OCI-LY3 (cell line): ENCODE measurements at regions not wholly inside any gene's neighbourhood (a gene's known extent, or its start where the extent isn't known, plus 50 kb on each side); places are given as distances from the start of the nearest gene placed in this dataset.

Experiments
- EZH2phosphoT487 ChIP-seq: fragments of 200-600 bp; shearing (Covaris generic); IDR thresholded peaks from 2 replicates; pipeline ENCODE4 v1.6.1; 2018; ENCODE audit warnings: antibody characterized with exemption, mixed run types, low read depth
- TF ChIP-seq, protein P1 (sequence below): fragments of 200-600, 300-600 bp; sonication (generic); IDR thresholded peaks from 2 replicates; pipeline ENCODE4 v1.5.1; 2014; ENCODE audit warnings: antibody characterized with exemption, low read length, low read depth

DNA sequence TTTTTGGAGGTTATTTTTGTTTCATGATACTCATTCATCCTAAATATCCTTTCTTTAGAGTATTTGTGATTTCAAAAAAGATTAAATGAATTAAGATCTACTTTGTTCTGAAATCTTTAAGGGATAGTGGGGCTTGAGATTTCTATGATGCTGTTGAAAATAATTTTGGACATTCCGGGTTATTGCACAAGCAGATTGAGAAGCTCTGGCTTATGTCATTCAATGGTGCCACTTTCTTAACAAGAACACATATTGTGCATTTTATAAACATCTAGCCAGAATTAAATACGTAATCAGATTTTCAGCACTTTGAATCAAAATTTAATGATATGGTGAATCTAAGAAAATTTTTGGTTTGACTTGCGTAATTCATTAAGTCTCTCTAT, 207.7 kb upstream of the COL3A1 start:
- TF ChIP-seq, protein P1, sequence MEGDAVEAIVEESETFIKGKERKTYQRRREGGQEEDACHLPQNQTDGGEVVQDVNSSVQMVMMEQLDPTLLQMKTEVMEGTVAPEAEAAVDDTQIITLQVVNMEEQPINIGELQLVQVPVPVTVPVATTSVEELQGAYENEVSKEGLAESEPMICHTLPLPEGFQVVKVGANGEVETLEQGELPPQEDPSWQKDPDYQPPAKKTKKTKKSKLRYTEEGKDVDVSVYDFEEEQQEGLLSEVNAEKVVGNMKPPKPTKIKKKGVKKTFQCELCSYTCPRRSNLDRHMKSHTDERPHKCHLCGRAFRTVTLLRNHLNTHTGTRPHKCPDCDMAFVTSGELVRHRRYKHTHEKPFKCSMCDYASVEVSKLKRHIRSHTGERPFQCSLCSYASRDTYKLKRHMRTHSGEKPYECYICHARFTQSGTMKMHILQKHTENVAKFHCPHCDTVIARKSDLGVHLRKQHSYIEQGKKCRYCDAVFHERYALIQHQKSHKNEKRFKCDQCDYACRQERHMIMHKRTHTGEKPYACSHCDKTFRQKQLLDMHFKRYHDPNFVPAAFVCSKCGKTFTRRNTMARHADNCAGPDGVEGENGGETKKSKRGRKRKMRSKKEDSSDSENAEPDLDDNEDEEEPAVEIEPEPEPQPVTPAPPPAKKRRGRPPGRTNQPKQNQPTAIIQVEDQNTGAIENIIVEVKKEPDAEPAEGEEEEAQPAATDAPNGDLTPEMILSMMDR, result no peak
- no peak for TF ChIP-seq EZH2phosphoT487
